Effector memory CD4-positive, alpha-beta T cell (primary cell): ENCODE measurements at regions not wholly inside any gene's neighbourhood (a gene's known extent, or its start where the extent isn't known, plus 50 kb on each side); places are given as distances from the start of the nearest gene placed in this dataset.
"Not testable (repeated sequence)": the region's sequence is repeated elsewhere in the genome, so short reads cannot be mapped to it uniquely, and the experiment has no call there.

Experiments
- DNase-seq, 3 donors: peaks; one replicate each; pipeline ENCODE4 v3.0.0-alpha.2; 2020
- H3K27ac ChIP-seq: 2 replicates; pipeline ENCODE4 v1.7.0; 2013; ENCODE audit warnings: mild to moderate bottlenecking, low read length, moderate library complexity; ENCODE audit not compliant: insufficient read depth, poor library complexity, severe bottlenecking
- H3K27me3 ChIP-seq: replicated peaks from 2 replicates; pipeline ENCODE4 v1.7.0; 2013; ENCODE audit warnings: mild to moderate bottlenecking, low read length; ENCODE audit not compliant: insufficient read depth, control insufficient read depth, poor library complexity, severe bottlenecking
- H3K36me3 ChIP-seq: 2 replicates; pipeline ENCODE4 v1.7.0; 2013; ENCODE audit warnings: mild to moderate bottlenecking, low read length, moderate library complexity; ENCODE audit not compliant: control insufficient read depth, insufficient read depth
- H3K4me1 ChIP-seq: 2 replicates; pipeline ENCODE4 v1.7.0; 2013; ENCODE audit warnings: low read length, mild to moderate bottlenecking; ENCODE audit not compliant: control insufficient read depth, insufficient read depth, poor library complexity, severe bottlenecking
- H3K4me3 ChIP-seq: 2 replicates; pipeline ENCODE4 v1.7.0; 2013; ENCODE audit warnings: low read length, low read depth, mild to moderate bottlenecking; ENCODE audit not compliant: insufficient read depth, poor library complexity, severe bottlenecking
- H3K9me3 ChIP-seq: 2 replicates; pipeline ENCODE4 v1.7.0; 2013; ENCODE audit warnings: mild to moderate bottlenecking, low read length, moderate library complexity; ENCODE audit not compliant: control insufficient read depth

DNA sequence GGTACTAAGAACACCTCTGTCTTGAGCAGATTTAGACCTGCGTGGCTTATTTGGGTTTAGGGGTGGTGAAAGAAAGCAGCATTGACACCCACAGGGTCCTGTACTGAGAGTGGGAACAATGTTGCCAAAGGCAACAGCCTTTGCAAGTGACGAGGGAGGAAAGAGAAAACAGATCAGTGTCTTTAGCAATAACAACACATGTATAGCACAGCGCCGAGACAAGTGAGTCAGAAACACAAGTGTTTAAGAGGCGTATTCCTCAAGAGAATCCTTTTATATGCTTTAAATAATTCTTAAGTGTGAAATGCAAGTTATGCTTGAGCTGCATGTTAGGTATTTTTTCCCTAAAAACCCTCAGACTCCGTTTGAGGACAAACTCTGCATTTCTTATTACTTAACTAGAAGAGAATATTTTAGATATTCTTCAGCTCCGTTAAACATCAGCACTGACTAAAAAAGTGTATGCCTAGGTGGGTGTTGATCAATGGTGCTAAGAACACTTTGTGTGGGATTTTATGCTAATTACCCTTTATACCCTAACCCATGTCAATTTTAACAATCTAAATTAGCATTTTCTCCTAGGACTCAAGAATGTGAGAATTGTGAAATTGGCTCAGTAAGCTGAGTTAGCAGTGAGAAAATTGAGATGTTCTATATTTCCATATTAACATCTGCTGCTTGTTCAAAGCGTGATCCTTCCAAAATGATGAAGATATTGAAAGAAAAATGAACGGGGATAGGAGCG, 1095.4 kb upstream of the CELF2 start:
- H3K4me3 ChIP-seq, result no peak overlapping the region
- H3K27me3 ChIP-seq, result no peaks in the 10 kb centered on the region
- no peaks in the 10 kb centered on the region for H3K4me1 ChIP-seq
- H3K9me3 ChIP-seq, result no peaks in the 10 kb centered on the region
- DNase-seq, result no peak
- H3K27ac ChIP-seq, result no peak overlapping the region
- no peaks in the 10 kb centered on the region for H3K36me3 ChIP-seq

DNA sequence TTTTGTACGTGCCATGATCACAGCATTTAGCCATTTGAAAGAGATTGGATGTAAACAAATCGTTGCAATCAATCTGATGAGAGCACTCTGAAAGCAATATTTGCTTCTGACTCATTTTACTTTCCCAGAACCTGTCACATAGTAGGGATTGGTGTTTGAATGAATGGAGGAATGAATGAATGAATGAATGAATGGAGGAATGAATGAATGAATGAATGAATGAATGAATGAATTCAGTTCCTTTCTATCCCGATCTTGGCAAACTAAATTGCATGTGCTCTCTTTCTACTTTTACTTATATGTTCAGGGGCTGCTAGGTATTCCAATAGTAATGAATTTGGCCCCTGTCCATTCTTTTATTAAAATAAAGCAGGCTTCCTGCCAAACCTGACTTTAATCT, 1091.7 kb upstream of the CELF2 start:
- Histone ChIP-seq H3K36me3 (no peaks in the 10 kb centered on the region), H3K4me1 (no peaks in the 10 kb centered on the region), H3K27ac (no peak overlapping the region), H3K27me3 (no peaks in the 10 kb centered on the region), H3K9me3 (no peaks in the 10 kb centered on the region), H3K4me3 (no peak overlapping the region)
- DNase-seq, result no peak

DNA sequence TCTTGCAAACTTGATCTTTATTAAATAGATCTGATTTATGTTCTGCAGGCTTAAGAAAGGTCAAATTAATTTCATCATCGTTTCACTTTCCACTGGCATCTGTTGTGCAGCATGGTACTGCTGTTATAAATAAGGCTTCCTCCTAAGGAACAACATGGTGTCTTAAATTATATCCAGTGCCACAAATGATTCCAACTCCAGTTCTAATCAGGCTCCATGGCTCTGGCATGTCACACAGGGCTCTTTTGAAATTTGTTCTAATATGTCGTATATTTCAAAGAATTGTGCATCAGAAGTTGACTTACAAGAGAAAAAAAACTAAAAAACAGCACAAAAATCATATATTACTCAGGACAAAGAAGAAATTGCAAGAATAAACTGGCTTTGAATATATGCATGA, 1090.8 kb upstream of the CELF2 start:
- no peaks in the 10 kb centered on the region for H3K27me3 ChIP-seq
- no peaks in the 10 kb centered on the region for H3K36me3 ChIP-seq
- no peaks in the 10 kb centered on the region for H3K4me1 ChIP-seq
- no peak overlapping the region for H3K27ac ChIP-seq
- DNase-seq, result no peak
- H3K9me3 ChIP-seq, result no peaks in the 10 kb centered on the region
- no peak overlapping the region for H3K4me3 ChIP-seq

DNA sequence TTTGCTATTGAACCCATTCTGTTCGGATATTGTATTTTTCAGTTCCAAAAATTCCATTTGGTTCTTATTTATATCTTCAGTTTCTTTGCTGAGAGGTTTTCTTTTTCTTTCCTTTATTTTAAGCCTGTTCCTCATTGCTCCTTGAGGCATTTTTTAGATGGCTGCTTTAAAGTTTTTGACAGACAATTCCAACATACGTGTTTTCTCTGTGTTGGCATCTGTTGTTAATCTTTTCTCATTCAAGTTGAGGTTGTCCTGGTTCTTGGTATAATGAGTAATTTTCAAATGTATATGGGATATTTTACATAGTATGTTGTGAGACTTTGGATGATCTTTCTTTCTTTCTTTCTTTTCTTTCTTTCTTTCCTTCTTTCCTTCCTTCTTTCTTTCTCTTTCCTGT, 1078.0 kb upstream of the CELF2 start:
- no peak for DNase-seq
- no peak overlapping the region for H3K27ac ChIP-seq
- H3K9me3 ChIP-seq, result no peaks in the 10 kb centered on the region
- no peak overlapping the region for H3K4me3 ChIP-seq
- H3K4me1 ChIP-seq, result no peaks in the 10 kb centered on the region
- H3K27me3 ChIP-seq, result no peaks in the 10 kb centered on the region
- H3K36me3 ChIP-seq, result no peaks in the 10 kb centered on the region

DNA sequence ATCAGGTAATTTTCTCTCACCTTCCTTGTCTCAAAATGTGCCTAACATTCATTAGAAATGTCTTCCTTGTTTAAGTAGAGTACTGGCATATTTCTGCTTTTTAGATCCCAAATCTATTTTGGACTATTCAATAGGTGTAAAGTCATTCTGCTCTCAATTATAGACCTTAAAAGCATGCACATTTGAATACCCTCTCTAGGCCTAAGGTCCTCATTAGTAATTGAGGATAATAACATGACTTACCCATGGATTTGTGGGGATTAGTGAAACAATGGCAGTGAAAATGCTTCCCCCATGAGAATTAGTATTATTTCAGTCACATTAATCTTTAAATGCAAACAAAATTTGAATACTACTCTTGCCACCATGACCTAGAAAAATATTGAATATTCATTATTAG, 1073.0 kb upstream of the CELF2 start:
- no peak overlapping the region for H3K27ac ChIP-seq
- no peaks in the 10 kb centered on the region for H3K4me1 ChIP-seq
- DNase-seq, result no peak
- H3K4me3 ChIP-seq, result no peak overlapping the region
- no peaks in the 10 kb centered on the region for H3K36me3 ChIP-seq
- no peaks in the 10 kb centered on the region for H3K9me3 ChIP-seq
- no peaks in the 10 kb centered on the region for H3K27me3 ChIP-seq

DNA sequence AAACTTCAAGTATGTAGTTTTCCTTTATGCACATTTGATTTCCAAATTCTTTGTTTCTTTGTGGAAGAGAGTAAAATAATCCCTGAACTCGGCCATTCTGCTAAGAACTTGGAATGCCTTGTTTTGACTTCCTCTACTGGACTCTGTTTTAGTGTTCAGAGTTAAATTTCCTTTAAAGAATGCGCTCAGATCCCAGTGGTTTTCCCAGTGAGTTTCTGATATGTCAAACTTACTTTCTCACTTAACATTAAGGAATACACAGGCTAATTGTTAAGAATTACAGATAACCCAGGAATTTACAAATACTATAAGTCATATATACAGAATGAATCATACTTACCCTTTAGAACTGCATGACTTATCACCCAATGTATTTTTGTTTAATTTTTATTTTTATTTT, 1067.6 kb upstream of the CELF2 start:
- no peaks in the 10 kb centered on the region for H3K36me3 ChIP-seq
- H3K9me3 ChIP-seq, result no peaks in the 10 kb centered on the region
- H3K27ac ChIP-seq, result no peak overlapping the region
- H3K4me3 ChIP-seq, result no peak overlapping the region
- no peaks in the 10 kb centered on the region for H3K4me1 ChIP-seq
- DNase-seq, result no peak
- H3K27me3 ChIP-seq, result no peaks in the 10 kb centered on the region

DNA sequence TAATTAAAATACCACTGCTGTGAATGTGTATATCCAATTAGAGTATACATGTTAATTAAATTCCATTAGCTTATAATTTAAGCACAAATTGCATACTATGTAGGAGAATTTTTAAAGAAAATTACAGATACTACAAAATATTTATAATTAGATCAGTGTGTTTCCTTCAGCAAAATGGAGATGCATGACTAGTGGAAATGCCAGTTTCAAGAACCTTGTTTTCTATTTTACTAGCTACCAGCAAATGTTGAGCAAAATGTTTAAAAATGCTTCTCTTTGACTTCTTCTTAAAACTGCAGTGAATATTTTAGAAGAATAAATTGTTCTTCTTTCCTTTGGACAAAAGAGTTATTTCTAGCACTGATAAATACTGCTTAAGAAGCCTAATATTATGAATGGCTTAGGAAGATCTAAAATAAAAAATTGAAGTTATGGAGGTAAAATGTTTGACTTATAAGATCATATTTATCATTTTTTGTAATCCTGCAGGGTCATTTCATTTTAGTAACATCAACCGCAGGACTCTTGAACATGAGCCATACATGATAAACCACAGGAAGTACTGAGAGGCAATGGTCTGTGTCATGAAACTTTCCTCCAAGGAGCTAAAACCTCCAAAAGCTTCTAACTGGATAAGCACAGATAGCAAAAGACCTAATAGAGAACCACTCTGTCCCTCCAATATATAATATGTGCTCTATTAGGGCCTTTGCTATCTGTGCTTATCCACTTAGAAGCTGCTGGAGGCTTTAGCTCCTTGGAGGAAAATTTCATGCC, 1066.0 kb upstream of the CELF2 start:
- DNase-seq, result no peak
- no peak overlapping the region for H3K4me3 ChIP-seq
- H3K36me3 ChIP-seq, result no peaks in the 10 kb centered on the region
- H3K27me3 ChIP-seq, result no peaks in the 10 kb centered on the region
- H3K9me3 ChIP-seq, result no peaks in the 10 kb centered on the region
- no peak overlapping the region for H3K27ac ChIP-seq
- H3K4me1 ChIP-seq, result no peaks in the 10 kb centered on the region

DNA sequence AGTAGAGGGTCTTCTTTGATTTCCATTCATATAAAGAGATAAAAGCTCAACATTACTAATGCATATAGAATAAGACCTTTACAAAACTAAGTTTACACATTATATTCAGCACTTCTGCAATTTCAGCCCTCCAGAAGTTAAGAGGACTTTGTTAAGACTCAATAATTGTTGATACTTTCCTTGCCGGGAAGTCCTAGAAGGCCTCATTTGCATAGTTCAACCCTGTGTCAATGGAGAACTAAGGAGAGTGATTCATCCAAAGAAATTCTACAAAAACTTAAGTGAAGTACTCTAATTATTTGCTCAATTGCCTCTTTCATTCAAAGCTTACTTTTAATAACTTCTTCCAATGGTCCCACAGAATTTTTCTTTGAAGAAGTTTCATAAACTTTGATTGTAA, 1060.3 kb upstream of the CELF2 start:
- H3K4me3 ChIP-seq, result no peak overlapping the region
- no peaks in the 10 kb centered on the region for H3K27me3 ChIP-seq
- no peaks in the 10 kb centered on the region for H3K4me1 ChIP-seq
- no peak overlapping the region for H3K27ac ChIP-seq
- no peak for DNase-seq
- no peaks in the 10 kb centered on the region for H3K36me3 ChIP-seq
- H3K9me3 ChIP-seq, result no peaks in the 10 kb centered on the region

DNA sequence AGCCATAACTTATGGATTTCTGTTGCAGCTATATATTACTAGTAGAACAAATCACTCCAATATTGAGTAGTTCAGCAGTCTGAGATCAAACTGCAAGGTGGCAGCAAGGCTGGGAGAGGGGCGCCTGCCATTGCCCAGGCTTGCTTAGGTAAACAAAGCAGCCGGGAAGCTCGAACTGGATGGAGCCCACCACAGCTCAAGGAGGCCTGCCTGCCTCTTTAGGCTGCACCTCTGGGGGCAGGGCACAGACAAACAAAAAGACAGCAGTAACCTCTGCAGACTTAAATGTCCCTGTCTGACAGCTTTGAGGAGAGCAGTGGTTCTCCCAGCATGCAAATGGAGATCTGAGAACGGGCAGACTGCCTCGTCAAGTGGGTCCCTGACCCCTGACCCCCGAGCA, 1059.8 kb upstream of the CELF2 start:
- H3K27ac ChIP-seq, H3K27me3 ChIP-seq, DNase-seq, H3K4me1 ChIP-seq, H3K4me3 ChIP-seq, H3K9me3 ChIP-seq, H3K36me3 ChIP-seq: not testable (repeated sequence)

DNA sequence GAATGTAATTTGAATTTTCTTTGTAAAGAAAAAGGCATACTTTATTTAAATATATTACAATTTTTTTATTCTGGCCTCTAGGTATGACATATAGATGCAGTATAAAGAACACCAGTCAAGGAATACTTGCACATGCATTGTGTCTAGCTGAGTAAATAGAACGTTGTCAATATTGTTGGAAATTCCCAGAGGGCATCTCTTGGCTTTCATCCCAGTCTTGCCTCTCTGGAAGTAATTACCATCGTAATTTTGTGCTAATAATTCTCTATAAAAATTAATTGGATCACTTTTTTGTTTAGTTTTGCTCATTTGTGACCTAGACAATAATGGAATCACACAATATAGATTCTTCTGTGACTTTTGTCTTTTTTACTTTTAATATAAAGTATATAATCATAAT, 1052.3 kb upstream of the CELF2 start:
- H3K4me3 ChIP-seq, result no peak overlapping the region

More for the DNA sequence above, 1052.3 kb upstream of the CELF2 start:
- Histone ChIP-seq H3K4me1 (no peaks in the 10 kb centered on the region), H3K36me3 (no peaks in the 10 kb centered on the region), H3K27me3 (no peaks in the 10 kb centered on the region), H3K27ac (no peak overlapping the region), H3K9me3 (no peaks in the 10 kb centered on the region)
- no peak for DNase-seq
